ENCODE measurements at regions not wholly inside any gene's neighbourhood (a gene's known extent, or its start where the extent isn't known, plus 50 kb on each side); places are given as distances from the start of the nearest gene placed in this dataset.

DNA sequence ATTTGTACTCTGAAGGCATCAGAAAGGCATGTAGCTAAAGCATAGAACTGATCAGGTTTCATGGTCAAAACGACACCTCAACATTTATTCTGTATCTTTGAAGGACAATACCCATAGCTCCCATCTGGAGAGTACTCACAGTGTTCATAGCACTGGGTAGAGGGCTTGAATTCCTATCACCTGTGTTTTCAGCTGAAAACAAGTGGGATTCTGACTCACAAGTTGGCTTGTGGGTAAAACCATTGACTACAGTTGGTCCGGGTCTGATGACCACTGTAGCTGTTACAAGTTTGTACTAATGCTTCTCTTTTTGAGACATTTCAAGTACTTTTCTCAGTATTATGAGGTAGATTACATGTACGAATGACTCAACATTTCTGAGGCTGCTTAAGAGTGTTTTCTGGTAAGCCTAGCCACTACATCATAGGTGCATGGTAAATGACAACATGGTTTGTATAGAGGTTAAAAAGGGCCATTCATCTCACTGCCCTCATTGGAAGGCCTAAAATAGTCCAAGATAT is 68.6 kb upstream of the PELI1 start:
- no peak overlapping the region for H3K4me3 ChIP-seq (ENCODE audit: low read depth, poor library complexity, severe bottlenecking)
- 90 to 94% methylated on average over 3 of the region's 3 CpGs for WGBS, 2 donors
- TF ChIP-seq POLR2A (IDR thresholded peaks at IDR 0.05) (no peak), CTCF (IDR thresholded peaks at IDR 0.05) (no peak)
- intact Hi-C loops (cut with DNase I; ENCODE audit: low total_unique reads), result no loop called here
- DNase-seq (ENCODE audit: low spot score in 2 of 2), result no peak

GRCh38 chr2:64213532-64214275 is 69.5 kb upstream of the PELI1 start:
- 64 to 70% methylated on average over 5 of the region's 5 CpGs for WGBS, 2 donors
- TF ChIP-seq CTCF (IDR thresholded peaks at IDR 0.05), result no peak
- TF ChIP-seq POLR2A (IDR thresholded peaks at IDR 0.05), result no peak
- intact Hi-C loops (cut with DNase I; ENCODE audit: low total_unique reads), result no loop called here
- DNase-seq (ENCODE audit: low spot score in 2 of 2), result no peak
- no peak overlapping the region for H3K4me3 ChIP-seq (ENCODE audit: low read depth, poor library complexity, severe bottlenecking)

- 20 to 22% methylated on average over 5 of the region's 5 CpGs for WGBS, 2 donors
- TF ChIP-seq CTCF (IDR thresholded peaks at IDR 0.05), result no peak
- TF ChIP-seq POLR2A (IDR thresholded peaks at IDR 0.05), result no peak
- DNase-seq (ENCODE audit: low spot score in 2 of 2), result no peak
- intact Hi-C loops (cut with DNase I; ENCODE audit: low total_unique reads), result no loop called here
- H3K4me3 ChIP-seq (ENCODE audit: low read depth, poor library complexity, severe bottlenecking), result no peak overlapping the region
These were observed 70.3 kb upstream of the PELI1 start for GRCh38 chr2:64214281-64215115.

DNA sequence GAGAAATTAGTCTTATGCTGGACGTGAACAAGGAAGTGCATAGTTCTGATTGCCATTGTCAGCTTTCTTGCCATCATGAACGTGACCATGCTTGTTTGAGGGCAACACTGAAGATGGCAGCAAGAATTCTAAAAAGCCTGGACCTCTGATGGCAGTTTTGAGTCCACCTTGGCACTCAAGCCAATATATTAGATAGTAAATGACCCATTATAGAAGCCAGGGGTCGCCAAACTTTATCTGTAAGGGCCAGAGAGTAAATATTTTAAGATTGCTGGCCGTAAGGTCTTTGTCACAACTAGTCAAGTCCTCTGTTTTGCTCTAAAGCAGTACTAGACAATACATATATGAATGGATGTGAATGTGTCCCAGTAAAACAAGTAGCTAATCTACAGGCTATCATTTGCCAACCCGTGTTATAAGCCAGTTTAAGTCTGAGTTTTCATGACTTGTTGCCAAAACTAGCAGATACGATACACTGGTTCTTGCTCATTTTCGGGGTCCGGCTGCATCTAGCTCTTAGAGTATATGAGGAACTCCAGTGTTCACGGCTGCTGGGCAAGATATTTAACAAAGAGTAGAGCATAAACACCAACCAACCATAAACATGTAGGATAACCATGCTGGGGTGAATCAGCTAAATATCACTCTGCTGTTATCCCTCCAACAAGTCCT is 73.1 kb upstream of the PELI1 start:
- no peak overlapping the region for H3K4me3 ChIP-seq (ENCODE audit: low read depth, poor library complexity, severe bottlenecking)
- DNase-seq (ENCODE audit: low spot score in 2 of 2), result no peak
- TF ChIP-seq CTCF (IDR thresholded peaks at IDR 0.05) (no peak), POLR2A (IDR thresholded peaks at IDR 0.05) (no peak)
- intact Hi-C loops (cut with DNase I; ENCODE audit: low total_unique reads), result no loop called here
- 91 to 92% methylated on average over 9 of the region's 9 CpGs for WGBS, 2 donors

- DNase-seq (ENCODE audit: low spot score in 2 of 2), result no peak
These were observed 74.0 kb upstream of the PELI1 start for GRCh38 chr2:64218137-64218802.

More at GRCh38 chr2:64218137-64218802, 74.0 kb upstream of the PELI1 start:
- WGBS, 2 donors, result 60 to 64% methylated on average over 4 of the region's 4 CpGs
- TF ChIP-seq POLR2A (IDR thresholded peaks at IDR 0.05), result no peak
- TF ChIP-seq CTCF (IDR thresholded peaks at IDR 0.05), result no peak
- H3K4me3 ChIP-seq (ENCODE audit: low read depth, poor library complexity, severe bottlenecking), result no peak overlapping the region
- intact Hi-C loops (cut with DNase I; ENCODE audit: low total_unique reads), result no loop called here

Data from lower leg skin (tissue), 4 donors.